Spleen (tissue), 11 donors: ENCODE measurements at regions not wholly inside any gene's neighbourhood (a gene's known extent, or its start where the extent isn't known, plus 50 kb on each side); places are given as distances from the start of the nearest gene placed in this dataset.

ENCODE experiments used
- DNase-seq: peaks from one replicate; pipeline ENCODE4 v3.0.0-alpha.2; 2020
- H3K27ac ChIP-seq, 8 donors: fragments of 200-600 bp; sonication (generic) in 7 of 8; 1 replicate in 4 of 8; 2 replicates in 4 of 8; pipeline versions ENCODE4 v1.5.0 to v1.8.0; 2016 to 2021; ENCODE audit warnings: inconsistent platforms in 4 of 8, mild to moderate bottlenecking in 4 of 8, moderate library complexity in 1 of 8
- H3K27me3 ChIP-seq, 7 donors: fragments of 200-600 bp; sonication (generic) in 6 of 7; replicated peaks in 1 of 7; 1 replicate in 4 of 7; 2 replicates in 3 of 7; pipeline versions ENCODE4 v1.5.0 to v1.8.0; 2016 to 2021; ENCODE audit warnings: inconsistent platforms in 3 of 7, mild to moderate bottlenecking in 1 of 7
- H3K36me3 ChIP-seq, 6 donors: fragments of 200-600 bp; sonication (generic) in 5 of 6; 1 replicate in 4 of 6; 2 replicates in 2 of 6; pipeline versions ENCODE4 v1.5.0 to v1.8.0; 2016 to 2021; ENCODE audit warnings: inconsistent platforms in 2 of 6
- H3K4me1 ChIP-seq, 6 donors: fragments of 200-600 bp; sonication (generic) in 5 of 6; 1 replicate in 3 of 6; 2 replicates in 3 of 6; pipeline versions ENCODE4 v1.5.0 to v1.8.0; 2016 to 2021; ENCODE audit warnings: inconsistent platforms in 3 of 6
- H3K4me3 ChIP-seq, 8 donors: fragments of 200-600 bp; sonication (generic) in 7 of 8; 1 replicate in 4 of 8; 2 replicates in 4 of 8; pipeline versions ENCODE4 v1.5.0 to v1.8.0; 2016 to 2021; ENCODE audit warnings: inconsistent platforms in 4 of 8, mild to moderate bottlenecking in 4 of 8, moderate library complexity in 2 of 8
- H3K9me3 ChIP-seq, 8 donors: fragments of 200-600 bp; sonication (generic) in 7 of 8; 1 replicate in 4 of 8; 2 replicates in 4 of 8; pipeline versions ENCODE4 v1.5.0 to v1.8.0; 2016 to 2021; ENCODE audit warnings: inconsistent platforms in 4 of 8
- CTCF ChIP-seq, 11 experiments: fragments of 200-600 bp in 7 of 11; fragments of 450-650 bp in 4 of 11; sonication (generic) in 4 of 11; IDR thresholded peaks in 8 of 11; conservative IDR thresholded peaks in 3 of 11; 1 replicate in 7 of 11; 2 replicates in 4 of 11; pipeline versions ENCODE4 v1.4.0 to v1.8.0; 2016 to 2021; ENCODE audit warnings: antibody characterized with exemption in 11 of 11, inconsistent platforms in 4 of 11, mild to moderate bottlenecking in 1 of 11
- POLR2A ChIP-seq, 3 donors: fragments of 450-650 bp; IDR thresholded peaks; one replicate each; pipeline ENCODE4 v1.5.1; 2017; ENCODE audit warnings: antibody characterized with exemption in 3 of 3, mild to moderate bottlenecking in 1 of 3
- POLR2AphosphoS5 ChIP-seq, 3 donors: sonication (generic); formaldehyde crosslinking; IDR thresholded peaks; one replicate each; pipeline ENCODE4 v1.5.1; 2017; ENCODE audit warnings: antibody characterized with exemption in 3 of 3
- whole genome bisulfite sequencing, 5 donors: extraction: QIAGEN DNeasy Blood & Tissue Kit in 3 of 5; methylation state at CpG; one replicate each; pipeline versions ENCODE4 v1.1.5 to v1.1.7; 2013 to 2018; 5-methylcytosine and 5-hydroxymethylcytosine counted together
- intact Hi-C: fragments of 100-400 bp; cut with DNase I; formaldehyde crosslinking; loops from one replicate; pipeline ENCODE4 v1.15.0; 2023; ENCODE audit warnings: low total_unique reads
- donor health status: healthy with polysubstance abuse.
- donor health status: DM: no; HTN: no; CAD: no; lungs with moderate emphysema.
- donor health status: DM: no; HTN: no; CAD: no.
- donor health status: Bipolar disorder and iron deficiency.
- donor health status: healthy.
- donor health status: DM: no; HTN: no; CAD: no.
- donor health status: DM: yes; HTN: yes; CAD: no.

- Histone ChIP-seq H3K4me1 (no peaks in the 10 kb centered on the region), H3K27me3 (no peaks in the 10 kb centered on the region), H3K9me3 (no peaks in the 10 kb centered on the region), H3K27ac (no peak overlapping the region), H3K36me3 (no peaks in the 10 kb centered on the region), H3K4me3 (no peak overlapping the region)
- no peak for TF ChIP-seq CTCF (IDR thresholded peaks at IDR 0.05 in 8 of 11, conservative IDR thresholded peaks at IDR 0.05 in 3 of 11)
- TF ChIP-seq POLR2A (IDR thresholded peaks at IDR 0.05) = no peak
- TF ChIP-seq POLR2AphosphoS5 (IDR thresholded peaks at IDR 0.05) = no peak
- no peak for DNase-seq
- WGBS, 5 donors = 75 to 91% (median 78%) methylated on average over 2 of the region's 2 CpGs
- intact Hi-C loops = no loop called here
Measured at GRCh38 chr2:147657086-147658000, 187.5 kb upstream of the ACVR2A start.

DNA sequence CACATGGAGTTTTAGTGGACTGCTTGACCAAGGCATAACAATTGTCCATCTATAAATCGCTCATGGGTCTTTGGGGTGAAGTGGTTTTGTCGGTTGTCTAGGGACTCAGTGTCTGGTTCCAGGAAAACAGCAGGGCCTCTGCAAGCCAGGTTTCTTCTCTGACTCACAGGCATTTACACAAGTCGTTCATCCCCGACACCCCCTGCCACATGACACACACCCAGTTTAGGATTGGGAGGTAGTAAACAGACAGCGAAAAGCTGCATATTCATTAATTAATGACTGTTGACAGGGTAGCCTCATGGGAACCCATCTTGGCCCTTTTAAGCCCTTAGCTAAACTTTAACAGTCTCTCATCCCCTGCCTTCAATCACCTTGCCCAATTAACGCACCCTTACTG, 194.8 kb upstream of the ACVR2A start:
- Histone ChIP-seq H3K4me3 (no peak overlapping the region), H3K9me3 (no peaks in the 10 kb centered on the region), H3K36me3 (no peaks in the 10 kb centered on the region), H3K4me1 (no peaks in the 10 kb centered on the region), H3K27me3 (no peaks in the 10 kb centered on the region), H3K27ac (no peak overlapping the region)
- TF ChIP-seq POLR2A (IDR thresholded peaks at IDR 0.05) (no peak), POLR2AphosphoS5 (IDR thresholded peaks at IDR 0.05) (no peak), CTCF (IDR thresholded peaks at IDR 0.05 in 8 of 11, conservative IDR thresholded peaks at IDR 0.05 in 3 of 11) (no peak)
- intact Hi-C loops = no loop called here
- no peak for DNase-seq
- 84 to 97% (median 92%) methylated on average over 6 of the region's 6 CpGs for WGBS, 5 donors

DNA sequence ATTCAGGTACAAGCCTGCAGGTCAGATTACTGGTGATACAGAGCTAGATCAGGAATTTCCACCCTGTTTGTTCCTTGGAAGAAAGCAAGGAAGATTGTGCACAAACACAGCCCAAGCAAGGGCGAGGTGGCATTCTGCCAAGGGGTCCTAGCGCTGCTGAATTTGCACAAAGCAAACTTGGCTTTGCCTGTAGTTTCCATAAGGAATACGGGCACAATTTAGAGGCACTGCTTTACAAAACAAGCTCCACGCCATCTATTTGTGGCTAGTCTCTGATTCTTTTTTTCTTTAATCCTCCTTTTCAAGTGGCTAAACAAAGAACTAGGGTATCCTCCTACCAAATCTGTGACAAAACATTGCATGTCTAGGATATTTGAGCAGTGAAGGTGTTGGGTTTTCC, 195.5 kb upstream of the ACVR2A start:
- Histone ChIP-seq H3K4me3 (no peak overlapping the region), H3K27me3 (no peaks in the 10 kb centered on the region), H3K9me3 (no peaks in the 10 kb centered on the region), H3K4me1 (no peaks in the 10 kb centered on the region), H3K36me3 (no peaks in the 10 kb centered on the region), H3K27ac (no peak overlapping the region)
- intact Hi-C loops = no loop called here
- DNase-seq = no peak
- no peak for TF ChIP-seq POLR2AphosphoS5 (IDR thresholded peaks at IDR 0.05)
- TF ChIP-seq CTCF (IDR thresholded peaks at IDR 0.05 in 8 of 11, conservative IDR thresholded peaks at IDR 0.05 in 3 of 11) = no peak
- TF ChIP-seq POLR2A (IDR thresholded peaks at IDR 0.05) = no peak
- WGBS, 5 donors = 83 to 87% (median 87%) methylated on average over 4 of the region's 4 CpGs

GRCh38 chr2:147648471-147648870, 196.4 kb upstream of the ACVR2A start:
- no peaks in the 10 kb centered on the region for H3K27me3 ChIP-seq
- H3K27ac ChIP-seq = no peak overlapping the region
- H3K9me3 ChIP-seq = no peaks in the 10 kb centered on the region
- no peak for DNase-seq
- H3K36me3 ChIP-seq = no peaks in the 10 kb centered on the region
- no peak for TF ChIP-seq CTCF (IDR thresholded peaks at IDR 0.05 in 8 of 11, conservative IDR thresholded peaks at IDR 0.05 in 3 of 11)
- no peak for TF ChIP-seq POLR2A (IDR thresholded peaks at IDR 0.05)
- no peak for TF ChIP-seq POLR2AphosphoS5 (IDR thresholded peaks at IDR 0.05)
- intact Hi-C loops = no loop called here
- H3K4me3 ChIP-seq = no peak overlapping the region
- H3K4me1 ChIP-seq = no peaks in the 10 kb centered on the region
- 81 to 87% (median 86%) methylated on average over 3 of the region's 3 CpGs for WGBS, 5 donors
